ENCODE measurements at regions not wholly inside any gene's neighbourhood (a gene's known extent, or its start where the extent isn't known, plus 50 kb on each side); places are given as distances from the start of the nearest gene placed in this dataset.

GRCh38 chr15:95919460-95919859, 411.0 kb upstream of the NR2F2 start:
- DNase-seq (no peak), ATAC-seq (no peak)
- TF ChIP-seq, protein P1, sequence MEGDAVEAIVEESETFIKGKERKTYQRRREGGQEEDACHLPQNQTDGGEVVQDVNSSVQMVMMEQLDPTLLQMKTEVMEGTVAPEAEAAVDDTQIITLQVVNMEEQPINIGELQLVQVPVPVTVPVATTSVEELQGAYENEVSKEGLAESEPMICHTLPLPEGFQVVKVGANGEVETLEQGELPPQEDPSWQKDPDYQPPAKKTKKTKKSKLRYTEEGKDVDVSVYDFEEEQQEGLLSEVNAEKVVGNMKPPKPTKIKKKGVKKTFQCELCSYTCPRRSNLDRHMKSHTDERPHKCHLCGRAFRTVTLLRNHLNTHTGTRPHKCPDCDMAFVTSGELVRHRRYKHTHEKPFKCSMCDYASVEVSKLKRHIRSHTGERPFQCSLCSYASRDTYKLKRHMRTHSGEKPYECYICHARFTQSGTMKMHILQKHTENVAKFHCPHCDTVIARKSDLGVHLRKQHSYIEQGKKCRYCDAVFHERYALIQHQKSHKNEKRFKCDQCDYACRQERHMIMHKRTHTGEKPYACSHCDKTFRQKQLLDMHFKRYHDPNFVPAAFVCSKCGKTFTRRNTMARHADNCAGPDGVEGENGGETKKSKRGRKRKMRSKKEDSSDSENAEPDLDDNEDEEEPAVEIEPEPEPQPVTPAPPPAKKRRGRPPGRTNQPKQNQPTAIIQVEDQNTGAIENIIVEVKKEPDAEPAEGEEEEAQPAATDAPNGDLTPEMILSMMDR (IDR thresholded peaks at IDR 0.05), result no peak
- Histone ChIP-seq H3K4me1 (no peaks in the 10 kb centered on the region), H3K9me3 (no peaks in the 10 kb centered on the region), H3K27me3 (no peaks in the 10 kb centered on the region), H3K27ac (no peak overlapping the region), H3K36me3 (no peaks in the 10 kb centered on the region), H3K4me3 (no peak overlapping the region)
- intact Hi-C loops (cut with DNase I), result no loop called here

- Histone ChIP-seq H3K4me3 (no peak overlapping the region), H3K36me3 (no peaks in the 10 kb centered on the region), H3K27ac (no peak overlapping the region), H3K27me3 (no peaks in the 10 kb centered on the region), H3K9me3 (no peaks in the 10 kb centered on the region), H3K4me1 (no peaks in the 10 kb centered on the region)
- DNase-seq (no peak), ATAC-seq (no peak)
- intact Hi-C loops (cut with DNase I), result no loop called here
- TF ChIP-seq, protein P1 (IDR thresholded peaks at IDR 0.05), result no peak
Measured at GRCh38 chr15:95921404-95921803, 409.1 kb upstream of the NR2F2 start.

DNA sequence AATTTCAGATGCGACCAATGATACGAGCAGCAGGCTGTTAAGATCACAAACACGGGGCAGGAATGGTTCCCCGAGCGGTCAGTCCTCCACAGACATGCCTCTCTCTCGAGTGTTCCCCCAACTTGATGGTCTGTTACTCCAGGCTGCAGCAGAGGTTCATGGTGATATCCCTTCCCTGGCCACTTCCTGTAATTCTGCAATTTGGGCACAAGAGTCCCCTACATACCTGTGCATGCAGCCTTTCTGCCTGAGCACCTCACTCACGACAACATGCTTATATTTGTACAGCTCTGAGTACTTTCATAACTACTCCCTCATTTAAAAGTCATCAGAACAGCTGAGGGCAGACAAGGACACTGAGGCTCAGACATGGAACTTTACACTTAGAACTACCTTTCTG, 408.1 kb upstream of the NR2F2 start:
- H3K4me1 ChIP-seq, result no peaks in the 10 kb centered on the region
- no peaks in the 10 kb centered on the region for H3K9me3 ChIP-seq
- intact Hi-C loops (cut with DNase I), result no loop called here
- H3K4me3 ChIP-seq, result no peak overlapping the region
- DNase-seq, result no peak
- TF ChIP-seq, protein P1 (IDR thresholded peaks at IDR 0.05), result no peak
- ATAC-seq, result peak; percentile 81
- no peak overlapping the region for H3K27ac ChIP-seq
- H3K27me3 ChIP-seq, result no peaks in the 10 kb centered on the region
- no peaks in the 10 kb centered on the region for H3K36me3 ChIP-seq

- H3K36me3 ChIP-seq, result no peaks in the 10 kb centered on the region
- no peak overlapping the region for H3K4me3 ChIP-seq
- no peaks in the 10 kb centered on the region for H3K4me1 ChIP-seq
- DNase-seq, result no peak
- no peak overlapping the region for H3K27ac ChIP-seq
- no peak for ATAC-seq
- H3K27me3 ChIP-seq, result no peaks in the 10 kb centered on the region
- intact Hi-C loops (cut with DNase I), result no loop called here
- H3K9me3 ChIP-seq, result no peaks in the 10 kb centered on the region
- TF ChIP-seq, protein P1 (IDR thresholded peaks at IDR 0.05), result no peak
Measured at GRCh38 chr15:95923792-95924191, 406.7 kb upstream of the NR2F2 start.

GRCh38 chr15:95928822-95929221, 401.7 kb upstream of the NR2F2 start:
- Histone ChIP-seq H3K4me3 (no peak overlapping the region), H3K27ac (no peak overlapping the region), H3K4me1 (peaks cover 8% of the 10 kb centered on the region), H3K9me3 (no peaks in the 10 kb centered on the region), H3K36me3 (no peaks in the 10 kb centered on the region), H3K27me3 (no peaks in the 10 kb centered on the region)
- DNase-seq (no peak), ATAC-seq (no peak)
- intact Hi-C loops (cut with DNase I), result no loop called here
- TF ChIP-seq, protein P1 (IDR thresholded peaks at IDR 0.05), result no peak

DNA sequence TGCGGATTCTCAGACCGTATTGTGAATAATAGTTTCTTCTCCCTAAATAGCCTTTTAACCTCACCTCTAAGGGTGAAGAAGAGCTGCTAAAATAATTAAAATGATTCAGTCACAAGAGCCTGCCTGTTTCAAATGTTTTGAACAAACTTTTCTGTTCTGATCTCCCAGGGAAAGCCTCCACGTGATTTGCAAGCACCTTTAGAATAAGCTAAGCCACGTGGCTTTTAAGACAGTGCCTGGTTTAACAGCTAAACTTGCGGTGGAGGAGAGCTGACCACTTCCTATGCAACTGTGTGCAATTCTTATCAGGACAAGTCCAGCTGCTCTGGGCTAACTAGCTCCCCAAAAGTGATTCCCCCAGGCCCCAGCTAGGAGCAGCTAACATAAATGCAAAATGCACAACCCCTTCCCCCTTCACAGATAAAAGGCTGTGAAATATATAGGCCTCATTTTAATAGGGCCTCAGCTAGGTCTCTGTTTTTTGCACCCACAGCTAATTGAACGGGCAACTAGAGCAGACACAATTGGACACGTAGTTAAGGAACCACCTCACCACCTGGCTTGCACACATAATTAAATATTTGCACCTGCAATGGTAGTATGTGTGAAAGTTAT, 401.2 kb upstream of the NR2F2 start:
- H3K27ac ChIP-seq, result no peak overlapping the region
- TF ChIP-seq, protein P1 (IDR thresholded peaks at IDR 0.05), result no peak
- peaks cover 8% of the 10 kb centered on the region for H3K4me1 ChIP-seq
- no peaks in the 10 kb centered on the region for H3K36me3 ChIP-seq
- ATAC-seq, result peak; percentile 14
- no peaks in the 10 kb centered on the region for H3K9me3 ChIP-seq
- no peaks in the 10 kb centered on the region for H3K27me3 ChIP-seq
- intact Hi-C loops (cut with DNase I), result no loop called here
- no peak for DNase-seq
- H3K4me3 ChIP-seq, result no peak overlapping the region
